ENCODE measurements at regions not wholly inside any gene's neighbourhood (a gene's known extent, or its start where the extent isn't known, plus 50 kb on each side); places are given as distances from the start of the nearest gene placed in this dataset.
"Not testable (repeated sequence)": the region's sequence is repeated elsewhere in the genome, so short reads cannot be mapped to it uniquely, and the experiment has no call there.

DNA sequence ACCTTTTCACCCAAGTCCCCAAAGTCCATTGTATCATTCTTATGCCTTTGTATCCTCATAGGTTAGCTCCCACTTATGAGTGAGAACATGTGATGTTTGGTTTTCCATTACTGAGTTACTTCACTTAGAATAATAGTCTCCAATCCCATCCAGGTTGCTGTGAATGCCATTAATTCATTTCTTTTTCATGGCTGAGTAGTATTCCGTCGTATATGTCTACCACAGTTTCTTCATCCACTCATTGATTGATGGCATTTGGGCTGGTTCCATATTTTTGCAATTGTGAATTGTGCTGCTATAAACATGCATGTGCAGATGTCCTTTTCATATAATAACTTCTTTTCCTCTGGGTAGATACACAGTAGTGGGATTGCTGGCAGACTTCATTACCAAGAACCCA, 451.9 kb upstream of the KLF6 start:
- Histone ChIP-seq H3K9me3 (ENCODE audit: control insufficient read depth, insufficient read depth, low read depth, low read length) (peaks cover 16% of the 10 kb centered on the region; the same call in 1 of the 2 replicates), H3K4me1 (ENCODE audit: control insufficient read depth, insufficient read depth, low read length) (peaks cover 12% of the 10 kb centered on the region; the same call in 1 of the 2 replicates)
- POLR2A ChIA-PET; ATAC-seq; H3K27me3 ChIP-seq (ENCODE audit: control insufficient read depth, insufficient read depth, low read length); BruUV-seq (replicated peaks); H3K36me3 ChIP-seq (ENCODE audit: control insufficient read depth, insufficient read depth, low read length); DNase-seq (ENCODE audit: low read depth, low spot score); in situ Hi-C loops (cut with HindIII; ENCODE audit: low pct_unique_long_range_greater_than_20kb, low sequenced_read_pairs); H3K27ac ChIP-seq (ENCODE audit: low read length); H3K4me3 ChIP-seq (ENCODE audit: low read depth in 2 of 2, low read length in 2 of 2); intact Hi-C loops (cut with micrococcal nuclease; ENCODE audit: unreplicated experiment); CTCF ChIA-PET: not testable (repeated sequence)

GRCh38 chr10:4234661-4235060, 449.7 kb upstream of the KLF6 start:
- DNase-seq (ENCODE audit: low read depth, low spot score) (no peak), ATAC-seq (no peak)
- Histone ChIP-seq H3K9me3 (ENCODE audit: control insufficient read depth, insufficient read depth, low read depth, low read length) (peaks cover 16% of the 10 kb centered on the region; the same call in 1 of the 2 replicates), H3K4me1 (ENCODE audit: control insufficient read depth, insufficient read depth, low read length) (no peaks in the 10 kb centered on the region), H3K4me3 (ENCODE audit: low read depth in 2 of 2, low read length in 2 of 2) (no peak overlapping the region), H3K36me3 (ENCODE audit: control insufficient read depth, insufficient read depth, low read length) (no peaks in the 10 kb centered on the region), H3K27ac (ENCODE audit: low read length) (peak overlapping the region; percentile 29; the same call in 1 of the 2 replicates), H3K27me3 (ENCODE audit: control insufficient read depth, insufficient read depth, low read length) (no peaks in the 10 kb centered on the region)
- CTCF ChIA-PET, result no interaction called here
- TF ChIP-seq CTCF (IDR thresholded peaks at IDR 0.05) (no peak), TCF7L2 (IDR thresholded peaks at IDR 0.05; ENCODE audit: low read depth, low read length) (no peak), POLR2AphosphoS5 (IDR thresholded peaks at IDR 0.05; ENCODE audit: low read depth, low read length) (no peak), SIN3A (IDR thresholded peaks at IDR 0.05; ENCODE audit: borderline replicate concordance, insufficient read depth, low read depth, low read length) (no peak), REST (IDR thresholded peaks at IDR 0.05; ENCODE audit: insufficient read depth in 1 of 2, low read depth in 2 of 2, low read length in 1 of 2) (no peak)
- no TSS peak for BruUV-seq (replicated peaks)
- in situ Hi-C loops (cut with HindIII; ENCODE audit: low pct_unique_long_range_greater_than_20kb, low sequenced_read_pairs), result no loop called here
- POLR2A ChIA-PET, result no interaction called here
- intact Hi-C loops (cut with micrococcal nuclease; ENCODE audit: unreplicated experiment), result no loop called here

DNA sequence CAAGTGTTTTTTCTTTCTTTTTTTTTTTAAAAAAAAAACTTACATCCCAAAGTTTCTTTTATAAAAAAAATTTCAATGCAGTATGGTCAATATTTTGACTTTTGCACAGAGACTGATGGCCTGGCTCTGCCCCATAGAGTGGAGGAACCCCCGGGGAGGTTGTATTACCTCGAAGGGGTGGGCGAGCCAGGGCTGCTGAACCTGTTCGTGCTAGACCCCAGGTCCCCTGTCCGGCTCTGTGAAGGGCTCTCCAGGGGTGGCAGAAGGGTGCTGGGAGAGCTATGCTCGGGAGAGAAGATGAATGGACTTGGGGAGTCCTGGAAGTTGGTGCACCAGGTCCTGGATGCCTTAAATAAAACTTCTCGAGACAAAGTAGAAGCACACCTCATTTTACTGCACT, 446.4 kb upstream of the KLF6 start:
- no peak for ATAC-seq
- peak overlapping the region; percentile 39; the same call in 1 of the 2 replicates for H3K27ac ChIP-seq (ENCODE audit: low read length)
- H3K4me3 ChIP-seq (ENCODE audit: low read depth in 2 of 2, low read length in 2 of 2), result no peak overlapping the region
- H3K4me1 ChIP-seq (ENCODE audit: control insufficient read depth, insufficient read depth, low read length), result no peaks in the 10 kb centered on the region
- no TSS peak for BruUV-seq (replicated peaks)
- no peak for DNase-seq (ENCODE audit: low read depth, low spot score)
- no peaks in the 10 kb centered on the region for H3K36me3 ChIP-seq (ENCODE audit: control insufficient read depth, insufficient read depth, low read length)
- H3K27me3 ChIP-seq (ENCODE audit: control insufficient read depth, insufficient read depth, low read length), result no peaks in the 10 kb centered on the region
- peaks cover 10% of the 10 kb centered on the region; the same call in 1 of the 2 replicates for H3K9me3 ChIP-seq (ENCODE audit: control insufficient read depth, insufficient read depth, low read depth, low read length)
- intact Hi-C loops (cut with micrococcal nuclease; ENCODE audit: unreplicated experiment), result no loop called here
- POLR2A ChIA-PET, result no interaction called here
- no peak for TF ChIP-seq TCF7L2 (IDR thresholded peaks at IDR 0.05; ENCODE audit: low read depth, low read length)
- TF ChIP-seq CTCF (IDR thresholded peaks at IDR 0.05), result no peak
- no peak for TF ChIP-seq POLR2AphosphoS5 (IDR thresholded peaks at IDR 0.05; ENCODE audit: low read depth, low read length)
- no peak for TF ChIP-seq REST (IDR thresholded peaks at IDR 0.05; ENCODE audit: insufficient read depth in 1 of 2, low read depth in 2 of 2, low read length in 1 of 2)
- TF ChIP-seq SIN3A (IDR thresholded peaks at IDR 0.05; ENCODE audit: borderline replicate concordance, insufficient read depth, low read depth, low read length), result no peak
- in situ Hi-C loops (cut with HindIII; ENCODE audit: low pct_unique_long_range_greater_than_20kb, low sequenced_read_pairs), result no loop called here
- CTCF ChIA-PET, result no interaction called here

All from Panc1 (cell line).